Kidney glomerular epithelial cell (primary cell): ENCODE measurements at regions not wholly inside any gene's neighbourhood (a gene's known extent, or its start where the extent isn't known, plus 50 kb on each side); places are given as distances from the start of the nearest gene placed in this dataset.

Source experiments
- DNase-seq: peaks from one replicate; lab custom pipeline; 2025; lab: John Stamatoyannopoulos, UW

GRCh38 chr12:78793491-78793890, 71.1 kb upstream of the SYT1 start:
- DNase-seq = no peak

- no peak for DNase-seq
Observed at GRCh38 chr12:78793982-78794381, 70.6 kb upstream of the SYT1 start.

- DNase-seq = no peak
Observed at GRCh38 chr12:78795934-78796445, 68.6 kb upstream of the SYT1 start.

GRCh38 chr12:78797196-78797931, 67.2 kb upstream of the SYT1 start:
- no peak for DNase-seq

DNA sequence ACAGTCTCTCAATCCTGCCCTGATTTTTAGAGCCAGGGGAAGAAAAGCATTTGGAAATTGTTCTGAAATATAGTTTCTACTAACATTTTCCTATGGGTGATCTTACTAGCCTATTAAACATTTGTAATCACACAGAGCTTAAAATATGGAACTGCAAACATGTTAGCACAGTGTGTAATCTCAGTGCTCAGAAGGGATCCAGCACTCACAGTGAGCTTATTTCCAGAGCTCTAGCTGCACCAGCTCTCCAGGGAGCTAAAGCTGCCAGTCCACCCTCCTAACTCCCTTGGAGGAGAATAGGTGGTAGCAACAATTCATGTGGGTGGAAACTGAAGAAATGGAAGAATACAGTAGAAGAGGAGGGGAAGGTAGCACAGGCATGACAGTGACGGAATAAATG, 64.9 kb upstream of the SYT1 start:
- DNase-seq = no peak

DNA sequence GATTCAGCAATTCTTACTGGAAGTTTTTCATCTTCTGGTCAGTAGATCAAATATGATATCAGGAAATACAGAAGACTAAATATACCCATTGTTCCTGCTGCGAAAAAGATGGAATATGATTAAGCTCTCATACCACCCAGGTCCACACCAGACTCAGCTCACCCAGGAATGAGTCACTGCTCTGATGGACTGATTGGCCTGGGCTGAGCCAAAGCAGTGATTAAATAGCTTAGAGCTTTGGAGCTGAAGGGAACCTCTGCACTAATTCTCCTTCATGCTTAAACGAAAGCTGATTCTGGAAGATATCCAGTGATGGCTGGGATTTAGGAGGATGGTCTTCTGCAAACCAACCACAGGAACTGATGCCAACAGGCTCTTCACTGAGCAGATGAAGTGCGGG, 62.0 kb upstream of the SYT1 start:
- DNase-seq = no peak

- no peak for DNase-seq
Observed at GRCh38 chr12:78804262-78804661, 60.3 kb upstream of the SYT1 start.
